Gastroesophageal sphincter (tissue), 4 donors: ENCODE measurements at regions not wholly inside any gene's neighbourhood (a gene's known extent, or its start where the extent isn't known, plus 50 kb on each side); places are given as distances from the start of the nearest gene placed in this dataset.

Source experiments
- ATAC-seq: fragments of 150-250 bp; one replicate; pipeline ENCODE4 v1.9.1; 2016; ENCODE audit warnings: mild to moderate bottlenecking, moderate library complexity
- H3K27ac ChIP-seq, 4 donors: fragments of 200-600 bp; sonication (generic) in 3 of 4; 1 replicate in 3 of 4; 2 replicates in 1 of 4; pipeline ENCODE4 v1.5.1; 2016 to 2019
- H3K27me3 ChIP-seq: fragments of 200-600 bp; sonication (generic); one replicate; pipeline ENCODE4 v1.5.1; 2019
- H3K36me3 ChIP-seq, 2 donors: fragments of 200-600 bp; sonication (generic); one replicate each; pipeline ENCODE4 v1.5.1; 2019; ENCODE audit warnings: control low read depth in 1 of 2
- H3K4me1 ChIP-seq, 3 donors: fragments of 200-600 bp; sonication (generic); 1 replicate in 2 of 3; 2 replicates in 1 of 3; pipeline ENCODE4 v1.5.1; 2016 to 2019; ENCODE audit warnings: control low read depth in 2 of 3
- H3K4me3 ChIP-seq, 2 donors: fragments of 200-600 bp; sonication (generic); one replicate each; pipeline ENCODE4 v1.5.1; 2019; ENCODE audit warnings: mild to moderate bottlenecking in 1 of 2, moderate library complexity in 1 of 2
- H3K9me3 ChIP-seq, 3 donors: fragments of 200-600 bp; sonication (generic); one replicate each; pipeline ENCODE4 v1.5.1; 2017 to 2019; ENCODE audit warnings: control low read depth in 2 of 3
- CTCF ChIP-seq, 4 experiments: fragments of 200-600 bp in 2 of 4; fragments of 450-650 bp in 2 of 4; sonication (generic) in 1 of 4; IDR thresholded peaks; one replicate each; pipeline ENCODE4 v1.5.1; 2017 to 2019; ENCODE audit warnings: antibody characterized with exemption in 4 of 4, mild to moderate bottlenecking in 2 of 4, moderate library complexity in 2 of 4
- EP300 ChIP-seq: sonication (generic); formaldehyde crosslinking; IDR thresholded peaks from one replicate; pipeline ENCODE4 v1.6.1; 2017; ENCODE audit warnings: antibody characterized with exemption, mild to moderate bottlenecking
- POLR2A ChIP-seq, 2 donors: fragments of 450-650 bp; IDR thresholded peaks; one replicate each; pipeline ENCODE4 v1.6.1; 2017; ENCODE audit warnings: antibody characterized with exemption in 2 of 2, mild to moderate bottlenecking in 2 of 2, moderate library complexity in 1 of 2
- POLR2AphosphoS5 ChIP-seq: sonication (generic); formaldehyde crosslinking; IDR thresholded peaks from one replicate; pipeline ENCODE4 v1.6.1; 2017; ENCODE audit warnings: antibody characterized with exemption
- WGBS, 2 donors: methylation state at CpG; one replicate each; pipeline ENCODE4 v1.1.5; 2018; ENCODE audit warnings: low coverage in 1 of 2; 5-methylcytosine and 5-hydroxymethylcytosine counted together

GRCh38 chr5:36450229-36451014 is 148.7 kb upstream of the RANBP3L start:
- WGBS, 2 donors: 45 to 57% methylated on average over 3 of the region's 3 CpGs
- Histone ChIP-seq H3K27ac (no peak overlapping the region), H3K36me3 (no peaks in the 10 kb centered on the region), H3K9me3 (no peaks in the 10 kb centered on the region), H3K4me1 (no peaks in the 10 kb centered on the region), H3K4me3 (no peak overlapping the region), H3K27me3 (no peaks in the 10 kb centered on the region)
- no peak for ATAC-seq
- TF ChIP-seq POLR2AphosphoS5: no peak
- no peak for TF ChIP-seq POLR2A (IDR thresholded peaks at IDR 0.05)
- TF ChIP-seq EP300: no peak
- TF ChIP-seq CTCF (IDR thresholded peaks at IDR 0.05): no peak

DNA sequence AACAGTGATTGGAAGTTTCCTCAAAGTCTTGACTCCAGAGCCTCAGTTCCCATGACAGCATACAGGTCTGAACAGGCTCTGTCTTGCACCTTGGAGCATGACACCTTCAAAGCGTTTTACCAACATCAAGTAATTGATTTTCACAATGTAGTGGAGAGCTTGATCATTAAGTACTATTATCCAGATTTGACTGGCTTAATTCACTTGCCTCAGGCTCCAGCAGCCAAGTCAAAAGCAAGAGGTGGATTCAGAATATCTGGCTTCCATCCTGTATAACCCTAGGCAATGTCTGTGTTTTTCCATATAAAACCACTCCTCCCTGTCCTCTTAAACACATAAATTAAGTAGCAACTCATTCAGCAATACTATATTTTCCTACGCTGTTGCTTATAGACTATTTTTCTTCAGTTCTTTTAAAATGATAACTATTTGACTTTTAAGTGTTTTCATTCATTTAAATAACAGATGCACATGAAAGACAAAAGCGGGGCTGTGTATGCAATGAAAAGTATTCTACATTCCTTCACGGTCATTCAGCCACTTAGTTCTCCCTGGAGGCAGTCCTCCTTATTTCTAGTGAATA is 150.8 kb upstream of the RANBP3L start:
- Histone ChIP-seq H3K9me3 (no peaks in the 10 kb centered on the region), H3K4me3 (no peak overlapping the region), H3K36me3 (no peaks in the 10 kb centered on the region), H3K27ac (no peak overlapping the region), H3K27me3 (no peaks in the 10 kb centered on the region), H3K4me1 (no peaks in the 10 kb centered on the region)
- 78 to 86% methylated on average over 4 of the region's 4 CpGs for WGBS, 2 donors
- no peak for ATAC-seq
- TF ChIP-seq CTCF (IDR thresholded peaks at IDR 0.05): no peak
- TF ChIP-seq POLR2AphosphoS5: no peak
- TF ChIP-seq EP300: no peak
- no peak for TF ChIP-seq POLR2A (IDR thresholded peaks at IDR 0.05)

DNA sequence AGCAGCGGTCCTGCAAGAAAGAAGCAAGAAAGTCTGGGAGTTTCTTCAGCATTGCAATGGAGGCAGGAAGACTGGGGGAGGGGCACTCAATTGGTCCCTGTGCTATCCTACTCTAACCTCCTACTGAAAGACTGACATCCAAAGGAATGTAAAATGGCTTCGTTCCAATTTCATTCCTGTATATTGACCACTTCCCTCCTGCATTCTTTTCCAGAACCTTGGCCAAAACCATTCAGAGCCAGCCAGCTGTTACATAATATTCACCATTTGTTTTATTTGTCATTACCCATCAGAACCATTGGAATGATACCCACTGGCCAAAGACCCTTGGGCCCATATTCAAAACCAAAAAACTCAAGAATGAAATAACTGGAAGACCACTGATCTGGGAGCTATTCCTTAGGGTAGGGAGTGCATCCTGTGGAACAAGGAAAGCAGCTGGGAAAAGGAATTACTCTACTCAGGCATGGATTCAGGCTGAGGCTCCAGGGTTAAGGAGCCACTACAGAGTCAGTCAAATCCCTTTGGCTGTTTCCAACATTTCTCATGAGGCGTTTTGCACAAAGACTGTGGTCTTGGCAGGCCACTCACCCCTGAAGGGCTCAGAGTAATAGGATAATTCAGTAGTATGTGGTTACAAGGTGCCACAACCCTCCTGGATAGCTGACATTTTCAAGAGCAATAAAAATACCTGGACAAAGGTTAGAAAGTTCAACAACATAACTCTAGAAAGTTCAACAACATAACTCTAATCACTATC is 148.7 kb upstream of the SLC1A3 start:
- no peak for TF ChIP-seq POLR2AphosphoS5
- no peak for TF ChIP-seq CTCF (IDR thresholded peaks at IDR 0.05)
- Histone ChIP-seq H3K9me3 (no peaks in the 10 kb centered on the region), H3K4me1 (no peaks in the 10 kb centered on the region), H3K27ac (no peak overlapping the region), H3K36me3 (no peaks in the 10 kb centered on the region), H3K4me3 (no peak overlapping the region), H3K27me3 (no peaks in the 10 kb centered on the region)
- no peak for ATAC-seq
- WGBS, 2 donors: 60 to 73% methylated on average over 1 to 3 of the region's 3 CpGs

DNA sequence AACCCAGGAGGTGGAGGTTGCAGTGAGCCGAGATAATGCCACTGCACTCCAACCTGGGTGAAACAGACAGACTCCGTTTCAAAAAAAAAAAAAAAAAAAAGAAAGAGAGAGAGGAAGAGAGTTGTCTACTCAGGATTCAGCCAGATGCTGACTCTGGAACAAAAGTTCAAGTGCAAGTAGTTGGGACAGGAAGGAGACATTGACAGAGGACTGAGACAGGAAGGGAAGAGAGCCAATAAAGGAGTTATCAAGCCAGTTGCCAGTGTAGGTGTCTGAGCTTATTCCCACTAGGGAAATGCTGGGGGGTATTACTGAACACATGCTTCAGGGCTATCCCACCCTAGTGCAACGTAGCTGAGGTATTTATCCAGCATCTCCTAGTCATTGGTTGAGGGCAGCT is 147.7 kb upstream of the SLC1A3 start:
- H3K4me3 ChIP-seq: no peak overlapping the region
- H3K4me1 ChIP-seq: no peaks in the 10 kb centered on the region
- no peak for ATAC-seq
- no peaks in the 10 kb centered on the region for H3K36me3 ChIP-seq
- no peak overlapping the region for H3K27ac ChIP-seq
- H3K9me3 ChIP-seq: no peaks in the 10 kb centered on the region
- no peak for TF ChIP-seq POLR2AphosphoS5
- no peak for TF ChIP-seq EP300
- no peak for TF ChIP-seq CTCF (IDR thresholded peaks at IDR 0.05)
- no peak for TF ChIP-seq POLR2A (IDR thresholded peaks at IDR 0.05)
- 63% methylated on average over 3 of the region's 3 CpGs; no CpG with 5 or more reads in 1 of the 2 donors for WGBS, 2 donors
- H3K27me3 ChIP-seq: no peaks in the 10 kb centered on the region
